Sigmoid colon (tissue), 4 donors: ENCODE measurements at regions not wholly inside any gene's neighbourhood (a gene's known extent, or its start where the extent isn't known, plus 50 kb on each side); places are given as distances from the start of the nearest gene placed in this dataset.

ENCODE experiments used
- CTCF ChIP-seq, 4 experiments: fragments of 450-650 bp in 3 of 4; fragments of 200-600 bp in 1 of 4; IDR thresholded peaks; one replicate each; pipeline ENCODE4 v1.5.1; 2016 to 2019; ENCODE audit warnings: antibody characterized with exemption in 4 of 4, mild to moderate bottlenecking in 3 of 4, moderate library complexity in 2 of 4
- EP300 ChIP-seq, 4 donors: sonication (generic); formaldehyde crosslinking; IDR thresholded peaks; one replicate each; pipeline ENCODE4 v1.6.1; 2017; ENCODE audit warnings: antibody characterized with exemption in 4 of 4
- POLR2A ChIP-seq, 2 donors: fragments of 450-650 bp; IDR thresholded peaks; one replicate each; pipeline ENCODE4 v1.6.1; 2016; ENCODE audit warnings: antibody characterized with exemption in 2 of 2, mild to moderate bottlenecking in 2 of 2, moderate library complexity in 2 of 2
- POLR2AphosphoS5 ChIP-seq, 4 donors: sonication (generic); formaldehyde crosslinking; IDR thresholded peaks; one replicate each; pipeline ENCODE4 v1.6.1; 2017; ENCODE audit warnings: antibody characterized with exemption in 4 of 4

DNA sequence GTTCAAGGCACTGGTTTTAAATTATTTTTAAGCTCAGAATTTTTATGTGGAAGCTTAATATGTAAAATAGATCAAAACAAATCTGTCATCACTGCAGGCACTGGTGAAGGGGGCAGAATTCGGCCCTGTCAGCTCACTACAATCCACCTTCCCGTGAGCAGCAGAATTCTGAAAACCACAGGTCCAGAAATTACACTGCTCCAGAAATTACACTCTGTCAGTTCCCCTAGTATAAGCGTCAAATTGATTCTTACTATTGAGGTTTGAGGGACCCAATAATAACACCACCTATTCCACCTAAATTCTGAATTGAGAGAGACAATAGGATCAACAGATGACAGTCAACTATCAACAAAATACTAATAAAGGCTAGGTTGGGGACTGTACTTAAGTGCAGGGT is 245.5 kb downstream of the PHLDA1 start:
- TF ChIP-seq POLR2A (IDR thresholded peaks at IDR 0.05): no peak
- TF ChIP-seq CTCF (IDR thresholded peaks at IDR 0.05): no peak
- no peak for TF ChIP-seq POLR2AphosphoS5 (IDR thresholded peaks at IDR 0.05)
- no peak for TF ChIP-seq EP300 (IDR thresholded peaks at IDR 0.05)
